ENCODE measurements at regions not wholly inside any gene's neighbourhood (a gene's known extent, or its start where the extent isn't known, plus 50 kb on each side); places are given as distances from the start of the nearest gene placed in this dataset.

DNA sequence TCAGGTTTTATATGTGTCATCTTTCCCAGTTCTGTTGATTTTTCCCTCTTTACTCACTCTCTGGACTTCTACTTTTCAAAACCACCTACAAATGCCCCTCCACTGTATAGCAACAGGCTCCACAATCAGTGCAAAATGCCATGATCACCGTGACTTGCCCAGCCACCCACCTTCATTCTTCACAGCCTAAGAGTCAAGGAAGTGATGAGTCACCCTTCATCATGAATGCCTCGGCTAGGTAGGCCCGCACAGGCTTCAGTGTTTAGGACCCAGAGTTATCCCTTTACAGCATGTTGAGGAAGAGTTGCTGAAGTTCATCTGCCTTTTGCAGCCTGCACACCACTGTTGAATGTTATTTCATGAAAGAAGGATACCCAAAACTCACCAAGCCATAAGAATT lies 158.6 kb downstream of the PMP22 start (continued):
- TF ChIP-seq, protein P1, sequence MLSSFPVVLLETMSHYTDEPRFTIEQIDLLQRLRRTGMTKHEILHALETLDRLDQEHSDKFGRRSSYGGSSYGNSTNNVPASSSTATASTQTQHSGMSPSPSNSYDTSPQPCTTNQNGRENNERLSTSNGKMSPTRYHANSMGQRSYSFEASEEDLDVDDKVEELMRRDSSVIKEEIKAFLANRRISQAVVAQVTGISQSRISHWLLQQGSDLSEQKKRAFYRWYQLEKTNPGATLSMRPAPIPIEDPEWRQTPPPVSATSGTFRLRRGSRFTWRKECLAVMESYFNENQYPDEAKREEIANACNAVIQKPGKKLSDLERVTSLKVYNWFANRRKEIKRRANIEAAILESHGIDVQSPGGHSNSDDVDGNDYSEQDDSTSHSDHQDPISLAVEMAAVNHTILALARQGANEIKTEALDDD (IDR thresholded peaks at IDR 0.05), result no peak
- TF ChIP-seq, protein P2, sequence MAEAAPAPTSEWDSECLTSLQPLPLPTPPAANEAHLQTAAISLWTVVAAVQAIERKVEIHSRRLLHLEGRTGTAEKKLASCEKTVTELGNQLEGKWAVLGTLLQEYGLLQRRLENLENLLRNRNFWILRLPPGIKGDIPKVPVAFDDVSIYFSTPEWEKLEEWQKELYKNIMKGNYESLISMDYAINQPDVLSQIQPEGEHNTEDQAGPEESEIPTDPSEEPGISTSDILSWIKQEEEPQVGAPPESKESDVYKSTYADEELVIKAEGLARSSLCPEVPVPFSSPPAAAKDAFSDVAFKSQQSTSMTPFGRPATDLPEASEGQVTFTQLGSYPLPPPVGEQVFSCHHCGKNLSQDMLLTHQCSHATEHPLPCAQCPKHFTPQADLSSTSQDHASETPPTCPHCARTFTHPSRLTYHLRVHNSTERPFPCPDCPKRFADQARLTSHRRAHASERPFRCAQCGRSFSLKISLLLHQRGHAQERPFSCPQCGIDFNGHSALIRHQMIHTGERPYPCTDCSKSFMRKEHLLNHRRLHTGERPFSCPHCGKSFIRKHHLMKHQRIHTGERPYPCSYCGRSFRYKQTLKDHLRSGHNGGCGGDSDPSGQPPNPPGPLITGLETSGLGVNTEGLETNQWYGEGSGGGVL (CRISPR knock-in tag; IDR thresholded peaks at IDR 0.05), result no peak

DNA sequence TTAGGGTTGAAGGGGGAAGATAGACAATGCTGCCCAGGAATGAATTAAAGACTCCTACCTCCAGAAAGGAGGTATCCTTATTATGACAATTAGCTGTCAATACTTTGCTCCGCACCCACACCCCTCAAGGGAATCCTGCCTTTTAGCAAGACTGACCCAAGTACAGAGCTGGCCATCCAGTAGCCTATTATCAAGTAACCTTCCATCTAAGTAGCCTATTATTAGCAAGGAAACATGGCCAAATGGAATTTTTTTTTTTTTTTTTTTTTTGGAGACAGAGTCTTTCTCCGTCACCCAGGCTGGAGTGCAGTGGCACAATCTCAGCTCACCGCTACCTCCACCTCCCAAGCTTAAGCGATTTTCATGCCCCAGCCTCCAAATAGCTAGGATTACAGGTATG lies 161.3 kb downstream of the PMP22 start:
- Histone ChIP-seq H3K9me1 (ENCODE audit: control insufficient read depth, insufficient read depth, low read length) (no peaks in the 10 kb centered on the region), H3K27me3 (ENCODE audit: control insufficient read depth in 2 of 2, insufficient read depth in 2 of 2, low read length in 2 of 2) (peaks cover 0 to 4% of the 10 kb centered on the region in 2 experiments; a peak in 2 of 5 replicates), H2AFZ (ENCODE audit: low read depth, low read length) (no peak overlapping the region), H3K4me3 (no peak overlapping the region), H3K4me2 (ENCODE audit: insufficient read depth, low read length) (no peak overlapping the region), H3K27ac (ENCODE audit: extremely low read depth, low read depth, low read length) (no peak overlapping the region), H3K4me1 (replicated peaks in 1 of 2; ENCODE audit: control insufficient read depth in 2 of 2, insufficient read depth in 2 of 2, low read length in 2 of 2) (no peaks in the 10 kb centered on the region), H3K9ac (ENCODE audit: insufficient read depth in 1 of 2, low read depth in 2 of 2, low read length in 2 of 2) (no peak overlapping the region), H3K36me3 (ENCODE audit: control insufficient read depth, insufficient read depth, low read length) (no peaks in the 10 kb centered on the region), H4K20me1 (replicated peaks; ENCODE audit: control insufficient read depth, insufficient read depth, low read length) (no peaks in the 10 kb centered on the region), H3K79me2 (ENCODE audit: control insufficient read depth, insufficient read depth, low read length) (no peaks in the 10 kb centered on the region), H3K9me3 (replicated peaks; ENCODE audit: control insufficient read depth, insufficient read depth, low read depth, low read length) (no peaks in the 10 kb centered on the region)
- 0% methylated on average over 4 of the region's 4 CpGs for WGBS (ENCODE audit: insufficient coverage, low coverage, missing lambda C conversion rate)
- FAIRE-seq (no peak), DNase-seq (ENCODE audit: extremely low read depth in 1 of 4, low spot score in 3 of 4) (no peak), ATAC-seq (no peak)
- intact Hi-C loops (cut with micrococcal nuclease) (no loop called here), in situ Hi-C loops (cut with MboI) (no loop called here)
- no TSS peak for BruUV-seq (replicated peaks)
- ChIA-PET POLR2A (no interaction called here), CTCF (ENCODE audit: low intra/inter-chr PET ratio) (no interaction called here)
- TF ChIP-seq, protein P3, sequence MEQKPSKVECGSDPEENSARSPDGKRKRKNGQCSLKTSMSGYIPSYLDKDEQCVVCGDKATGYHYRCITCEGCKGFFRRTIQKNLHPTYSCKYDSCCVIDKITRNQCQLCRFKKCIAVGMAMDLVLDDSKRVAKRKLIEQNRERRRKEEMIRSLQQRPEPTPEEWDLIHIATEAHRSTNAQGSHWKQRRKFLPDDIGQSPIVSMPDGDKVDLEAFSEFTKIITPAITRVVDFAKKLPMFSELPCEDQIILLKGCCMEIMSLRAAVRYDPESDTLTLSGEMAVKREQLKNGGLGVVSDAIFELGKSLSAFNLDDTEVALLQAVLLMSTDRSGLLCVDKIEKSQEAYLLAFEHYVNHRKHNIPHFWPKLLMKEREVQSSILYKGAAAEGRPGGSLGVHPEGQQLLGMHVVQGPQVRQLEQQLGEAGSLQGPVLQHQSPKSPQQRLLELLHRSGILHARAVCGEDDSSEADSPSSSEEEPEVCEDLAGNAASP (IDR thresholded peaks at IDR 0.05), result no peak
- TF ChIP-seq MYBL2 (IDR thresholded peaks at IDR 0.05; ENCODE audit: low read depth), result no peak
- TF ChIP-seq MYBL2 (CRISPR knock-in tag; IDR thresholded peaks at IDR 0.05; ENCODE audit: borderline replicate concordance), result no peak
- no peak for TF ChIP-seq PCBP2 (IDR thresholded peaks at IDR 0.05; ENCODE audit: low read depth, low read length, poor library complexity, severe bottlenecking)
- TF ChIP-seq, protein P4, sequence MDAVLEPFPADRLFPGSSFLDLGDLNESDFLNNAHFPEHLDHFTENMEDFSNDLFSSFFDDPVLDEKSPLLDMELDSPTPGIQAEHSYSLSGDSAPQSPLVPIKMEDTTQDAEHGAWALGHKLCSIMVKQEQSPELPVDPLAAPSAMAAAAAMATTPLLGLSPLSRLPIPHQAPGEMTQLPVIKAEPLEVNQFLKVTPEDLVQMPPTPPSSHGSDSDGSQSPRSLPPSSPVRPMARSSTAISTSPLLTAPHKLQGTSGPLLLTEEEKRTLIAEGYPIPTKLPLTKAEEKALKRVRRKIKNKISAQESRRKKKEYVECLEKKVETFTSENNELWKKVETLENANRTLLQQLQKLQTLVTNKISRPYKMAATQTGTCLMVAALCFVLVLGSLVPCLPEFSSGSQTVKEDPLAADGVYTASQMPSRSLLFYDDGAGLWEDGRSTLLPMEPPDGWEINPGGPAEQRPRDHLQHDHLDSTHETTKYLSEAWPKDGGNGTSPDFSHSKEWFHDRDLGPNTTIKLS (IDR thresholded peaks at IDR 0.05; ENCODE audit: borderline replicate concordance, low read depth), result no peak
- no peak for TF ChIP-seq MAFK (IDR thresholded peaks at IDR 0.05; ENCODE audit: low read length)
- TF ChIP-seq RHOXF2B (CRISPR knock-in tag; conservative IDR thresholded peaks at IDR 0.05), result no peak
- TF ChIP-seq, protein P5, sequence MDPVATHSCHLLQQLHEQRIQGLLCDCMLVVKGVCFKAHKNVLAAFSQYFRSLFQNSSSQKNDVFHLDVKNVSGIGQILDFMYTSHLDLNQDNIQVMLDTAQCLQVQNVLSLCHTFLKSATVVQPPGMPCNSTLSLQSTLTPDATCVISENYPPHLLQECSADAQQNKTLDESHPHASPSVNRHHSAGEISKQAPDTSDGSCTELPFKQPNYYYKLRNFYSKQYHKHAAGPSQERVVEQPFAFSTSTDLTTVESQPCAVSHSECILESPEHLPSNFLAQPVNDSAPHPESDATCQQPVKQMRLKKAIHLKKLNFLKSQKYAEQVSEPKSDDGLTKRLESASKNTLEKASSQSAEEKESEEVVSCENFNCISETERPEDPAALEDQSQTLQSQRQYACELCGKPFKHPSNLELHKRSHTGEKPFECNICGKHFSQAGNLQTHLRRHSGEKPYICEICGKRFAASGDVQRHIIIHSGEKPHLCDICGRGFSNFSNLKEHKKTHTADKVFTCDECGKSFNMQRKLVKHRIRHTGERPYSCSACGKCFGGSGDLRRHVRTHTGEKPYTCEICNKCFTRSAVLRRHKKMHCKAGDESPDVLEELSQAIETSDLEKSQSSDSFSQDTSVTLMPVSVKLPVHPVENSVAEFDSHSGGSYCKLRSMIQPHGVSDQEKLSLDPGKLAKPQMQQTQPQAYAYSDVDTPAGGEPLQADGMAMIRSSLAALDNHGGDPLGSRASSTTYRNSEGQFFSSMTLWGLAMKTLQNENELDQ (CRISPR knock-in tag; IDR thresholded peaks at IDR 0.05; ENCODE audit: borderline replicate concordance), result no peak
- no peak for TF ChIP-seq SUPT5H (IDR thresholded peaks at IDR 0.05)
